ENCODE measurements at regions not wholly inside any gene's neighbourhood (a gene's known extent, or its start where the extent isn't known, plus 50 kb on each side); places are given as distances from the start of the nearest gene placed in this dataset.

DNA sequence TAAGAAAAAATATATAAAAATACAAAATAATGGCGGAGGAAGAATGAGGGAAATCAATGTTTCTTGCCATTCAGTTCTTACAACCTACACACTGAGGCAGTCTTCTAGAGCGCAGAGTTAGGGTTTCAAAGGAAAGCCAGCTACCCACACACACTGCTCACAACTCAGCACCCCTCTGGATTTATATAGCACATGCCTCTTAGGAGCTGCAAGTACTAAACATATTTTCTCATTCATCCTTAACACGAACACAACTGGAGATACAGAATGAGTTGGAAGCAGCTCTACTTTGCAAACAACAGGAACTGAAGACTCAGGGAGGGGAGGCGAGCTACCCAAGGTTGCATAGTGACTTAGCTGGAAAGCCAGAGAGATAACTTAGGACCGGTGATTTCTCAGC is 293.8 kb downstream of the CTTN start:
- H3K4me3 Mint-ChIP-seq: no peak overlapping the region
- H3K9me3 Mint-ChIP-seq: peaks cover 6% of the 10 kb centered on the region
- ATAC-seq (ENCODE audit: low read depth) (no peak), DNase-seq (no peak)
- H3K27me3 Mint-ChIP-seq: peaks cover 2% of the 10 kb centered on the region
- H3K4me1 Mint-ChIP-seq: no peaks in the 10 kb centered on the region
- TF ChIP-seq CTCF (IDR thresholded peaks at IDR 0.05): no peak
- POLR2A ChIA-PET: no interaction called here
- CTCF ChIA-PET: no interaction called here
- intact Hi-C loops (cut with micrococcal nuclease): no loop called here
- no peaks in the 10 kb centered on the region for H3K36me3 Mint-ChIP-seq (ENCODE audit: low read depth)
- no peak overlapping the region for H3K27ac Mint-ChIP-seq

DNA sequence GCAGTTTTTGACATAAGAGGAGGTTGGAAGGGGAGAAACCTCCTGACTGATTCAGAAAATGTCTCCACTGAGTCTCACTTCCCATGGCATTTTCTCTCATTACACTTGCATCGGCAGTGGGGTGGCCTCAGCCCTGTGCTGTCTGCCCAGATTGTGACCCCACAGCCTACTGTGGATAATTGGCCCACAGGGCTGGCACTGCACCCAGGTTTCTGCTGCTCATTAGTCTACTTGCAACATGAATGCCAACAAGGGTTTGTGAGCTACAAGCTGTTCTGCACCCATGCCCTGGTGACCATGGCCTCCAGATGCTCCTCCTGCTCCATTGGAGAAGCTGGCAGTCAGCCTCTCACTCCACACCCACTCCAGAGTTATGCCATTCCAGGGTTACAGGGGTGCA is 296.0 kb downstream of the CTTN start:
- Mint-ChIP-seq H3K27ac (no peak overlapping the region), H3K4me1 (no peaks in the 10 kb centered on the region), H3K36me3 (ENCODE audit: low read depth) (no peaks in the 10 kb centered on the region), H3K9me3 (peaks cover 6% of the 10 kb centered on the region), H3K27me3 (peaks cover 2% of the 10 kb centered on the region), H3K4me3 (no peak overlapping the region)
- intact Hi-C loops (cut with micrococcal nuclease): no loop called here
- POLR2A ChIA-PET: no interaction called here
- no peak for TF ChIP-seq CTCF (IDR thresholded peaks at IDR 0.05)
- no peak for ATAC-seq (ENCODE audit: low read depth)
- no peak for DNase-seq
- CTCF ChIA-PET: no interaction called here

DNA sequence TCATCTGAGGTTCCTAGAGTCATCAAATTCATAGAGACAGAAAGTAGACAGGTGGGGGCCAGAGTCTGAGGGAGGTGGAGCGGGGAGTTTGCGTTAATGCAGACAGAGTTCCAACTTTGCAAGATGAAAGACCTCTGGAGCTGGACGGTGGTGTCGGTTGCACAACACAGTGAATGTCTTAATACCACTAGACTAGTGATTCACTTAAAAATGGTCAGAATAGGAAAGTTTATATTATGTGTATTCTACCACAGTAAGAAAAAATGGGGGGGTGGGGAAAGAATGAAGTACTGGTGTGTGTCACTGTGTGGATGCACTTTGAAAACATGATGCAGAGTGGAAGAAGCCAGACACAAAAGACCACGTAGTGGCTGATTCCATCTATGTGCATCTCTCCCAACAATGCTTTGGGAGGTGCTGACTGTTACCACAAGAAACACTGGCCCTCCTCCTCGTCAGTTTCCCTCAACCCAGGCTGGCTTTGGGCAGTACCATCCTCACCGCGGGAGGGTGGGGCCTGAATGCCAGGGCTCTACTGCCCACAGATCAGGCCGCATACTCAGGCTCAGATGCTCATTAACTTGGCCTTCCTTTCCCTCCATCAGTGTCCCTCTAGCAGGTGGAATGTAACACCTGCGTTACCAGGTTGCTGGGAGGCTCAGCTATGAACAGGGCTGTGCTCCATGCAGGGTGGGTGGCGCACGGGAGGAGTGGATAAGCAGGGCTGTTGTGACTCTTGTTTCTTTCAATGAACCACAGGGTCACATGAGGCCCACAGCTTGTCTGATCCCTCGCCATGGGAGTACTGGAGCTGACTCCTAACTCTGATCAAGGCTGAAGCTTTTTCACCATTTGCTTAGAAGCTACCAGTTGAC is 297.0 kb downstream of the CTTN start:
- ATAC-seq (ENCODE audit: low read depth): no peak
- POLR2A ChIA-PET: no interaction called here

DNA sequence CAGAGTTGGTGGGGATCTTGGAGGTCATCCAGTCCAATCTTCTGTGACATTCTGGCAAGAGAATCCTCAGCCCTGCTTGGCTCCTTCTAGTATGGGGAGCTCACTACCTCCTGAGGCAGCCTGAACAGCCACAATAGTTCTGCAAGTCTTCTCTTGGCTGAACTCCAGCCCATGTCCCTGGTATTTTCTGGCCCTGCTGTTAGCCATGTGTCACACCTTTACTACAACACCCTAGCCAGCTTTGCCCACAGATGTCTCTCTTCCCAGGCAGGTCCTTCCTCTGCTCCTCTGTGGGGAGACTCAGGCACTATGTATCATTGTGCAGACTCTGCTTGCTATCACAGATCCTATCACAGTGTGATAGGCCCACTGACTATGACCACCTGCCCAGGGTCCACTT is 297.7 kb downstream of the CTTN start:
- intact Hi-C loops (cut with micrococcal nuclease): no loop called here
- no peak overlapping the region for H3K4me3 Mint-ChIP-seq
- no peaks in the 10 kb centered on the region for H3K36me3 Mint-ChIP-seq (ENCODE audit: low read depth)
- peaks cover 2% of the 10 kb centered on the region for H3K27me3 Mint-ChIP-seq
- no peak for TF ChIP-seq CTCF (IDR thresholded peaks at IDR 0.05)
- ATAC-seq (ENCODE audit: low read depth) (no peak), DNase-seq (no peak)
- no peaks in the 10 kb centered on the region for H3K9me3 Mint-ChIP-seq
- H3K27ac Mint-ChIP-seq: no peak overlapping the region
- no peaks in the 10 kb centered on the region for H3K4me1 Mint-ChIP-seq
- ChIA-PET CTCF (no interaction called here), POLR2A (no interaction called here)

More for the DNA sequence above, 297.0 kb downstream of the CTTN start:
- Mint-ChIP-seq H3K27me3 (peaks cover 2% of the 10 kb centered on the region), H3K27ac (no peak overlapping the region), H3K36me3 (ENCODE audit: low read depth) (no peaks in the 10 kb centered on the region), H3K4me1 (no peaks in the 10 kb centered on the region), H3K4me3 (no peak overlapping the region), H3K9me3 (no peaks in the 10 kb centered on the region)
- intact Hi-C loops (cut with micrococcal nuclease): no loop called here
- DNase-seq: no peak
- CTCF ChIA-PET: no interaction called here
- TF ChIP-seq CTCF (IDR thresholded peaks at IDR 0.05): no peak

DNA sequence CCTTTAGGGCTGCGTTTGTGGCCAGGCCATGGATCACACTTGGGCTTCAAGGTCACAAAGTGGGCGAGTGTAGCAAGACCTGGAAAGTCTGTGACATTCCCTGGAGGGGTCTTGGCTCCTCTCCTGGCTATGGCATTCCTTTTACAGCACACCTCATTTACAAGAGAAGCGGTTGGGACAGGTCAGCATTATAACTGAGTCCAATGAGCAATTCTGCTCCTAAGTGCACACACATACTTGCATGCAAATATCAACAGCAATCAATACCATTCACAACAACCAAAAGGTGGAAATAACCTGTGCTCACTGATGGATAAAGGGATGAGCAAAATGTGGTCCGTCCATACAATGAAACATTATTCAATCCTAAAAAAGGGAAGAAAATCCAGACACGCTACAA is 298.2 kb downstream of the CTTN start:
- CTCF ChIA-PET: no interaction called here
- TF ChIP-seq CTCF (IDR thresholded peaks at IDR 0.05): no peak
- DNase-seq (no peak), ATAC-seq (ENCODE audit: low read depth) (no peak)
- POLR2A ChIA-PET: no interaction called here
- Mint-ChIP-seq H3K9me3 (no peaks in the 10 kb centered on the region), H3K27ac (no peak overlapping the region), H3K27me3 (peaks cover 2% of the 10 kb centered on the region), H3K4me1 (no peaks in the 10 kb centered on the region), H3K36me3 (ENCODE audit: low read depth) (no peaks in the 10 kb centered on the region), H3K4me3 (no peak overlapping the region)
- intact Hi-C loops (cut with micrococcal nuclease): no loop called here
